ENCODE measurements at regions not wholly inside any gene's neighbourhood (a gene's known extent, or its start where the extent isn't known, plus 50 kb on each side); places are given as distances from the start of the nearest gene placed in this dataset.

DNA sequence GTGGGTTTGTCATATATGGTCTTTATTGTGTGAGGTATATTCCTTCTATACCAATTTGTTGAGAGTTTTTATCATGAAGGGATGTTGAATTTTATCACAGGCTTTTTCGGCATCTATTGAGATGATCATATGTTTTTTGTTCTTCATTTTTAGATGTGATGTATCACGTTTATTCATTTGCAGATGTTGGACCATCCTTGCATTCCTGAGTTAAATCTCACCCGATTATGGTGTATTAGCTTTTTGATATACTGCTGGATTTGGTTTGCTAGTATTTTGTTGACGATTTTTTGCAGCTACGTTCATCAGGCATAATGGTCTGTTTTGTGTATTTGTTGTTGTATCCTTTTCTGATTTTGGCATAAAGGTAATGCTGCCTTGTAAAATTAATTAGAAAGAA is 311.0 kb downstream of the PTEN start:
- DNase-seq, result no peak

DNA sequence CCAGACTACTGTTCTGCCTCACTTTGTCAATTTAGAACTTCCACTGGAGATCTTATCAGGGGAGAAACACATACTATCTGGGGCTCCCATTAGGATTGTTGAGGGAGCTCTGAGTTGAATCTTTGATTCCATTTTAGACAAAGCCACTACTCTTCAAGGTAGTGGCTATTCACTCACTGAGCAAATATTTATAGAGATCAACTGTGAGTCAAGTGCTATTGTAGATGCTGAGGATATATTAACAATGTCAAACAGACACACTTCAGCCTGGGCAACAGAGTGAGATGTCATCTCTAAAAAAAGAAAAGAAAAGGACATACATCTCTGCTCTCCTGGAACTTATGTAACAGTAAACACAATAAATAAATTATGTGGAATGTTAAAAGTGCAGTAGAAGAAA is 315.3 kb downstream of the PTEN start:
- no peak for DNase-seq

DNA sequence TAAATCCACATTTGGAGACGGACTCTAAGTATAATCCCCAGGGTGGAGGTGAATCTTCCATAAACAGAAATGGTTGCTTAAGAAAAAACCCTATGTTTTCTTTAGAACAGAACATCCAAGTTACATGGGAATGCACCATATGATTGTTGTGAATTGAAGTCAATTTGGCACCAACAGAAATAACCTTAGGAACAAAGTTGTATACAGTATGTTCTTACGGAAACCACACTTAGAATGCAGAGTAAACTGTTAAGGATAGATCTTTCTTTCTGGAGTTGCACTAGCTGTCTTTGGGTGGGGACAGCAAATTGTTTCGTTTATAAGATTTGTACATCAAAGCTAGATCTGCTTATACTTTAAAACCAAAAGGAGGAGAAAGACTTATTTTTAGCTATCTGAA is 316.4 kb downstream of the PTEN start:
- DNase-seq, result no peak

GRCh38 chr10:88181902-88182600 is 318.6 kb downstream of the PTEN start:
- no peak for DNase-seq

GRCh38 chr10:88182601-88182930 is 319.1 kb downstream of the PTEN start:
- DNase-seq, result no peak

- DNase-seq, result no peak
Measured at GRCh38 chr10:88184543-88185297, 321.3 kb downstream of the PTEN start.

DNA sequence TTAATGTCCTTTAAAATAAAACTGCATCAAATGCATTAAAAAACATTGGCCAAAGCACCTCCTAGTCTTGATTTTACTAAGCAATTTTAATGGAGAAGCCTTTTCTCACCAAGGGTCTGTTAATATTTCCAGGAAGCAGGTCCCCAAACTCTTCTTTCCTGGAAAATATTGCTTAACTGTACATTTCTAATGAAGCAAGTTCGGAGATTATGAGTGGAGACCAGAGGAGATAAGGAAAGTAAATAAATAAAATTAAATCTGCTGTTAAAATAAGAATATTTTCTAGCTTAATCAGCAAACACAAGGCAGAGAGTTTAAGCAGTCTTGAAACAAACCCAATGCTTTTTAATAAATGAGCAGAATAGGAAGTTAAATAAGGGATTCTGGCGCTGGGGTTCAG is 322.4 kb downstream of the PTEN start:
- DNase-seq, result no peak

DNA sequence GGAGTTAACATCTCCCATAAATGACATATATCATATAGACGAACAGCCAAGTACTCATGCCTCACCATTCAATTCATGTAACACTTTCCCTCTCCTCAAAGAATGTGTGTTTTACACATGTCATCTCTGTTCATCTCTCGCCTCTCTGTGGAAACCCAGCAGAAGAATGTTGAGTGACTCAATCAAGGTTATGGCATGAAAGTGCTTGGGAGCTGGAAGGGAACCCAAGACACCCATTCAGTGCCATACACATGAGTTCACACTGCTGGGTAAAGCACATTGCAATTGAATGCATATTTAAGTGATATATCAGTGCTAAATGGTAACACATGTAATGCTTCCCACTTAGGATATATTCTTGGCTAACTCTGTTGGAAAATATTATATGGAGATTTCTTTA is 322.9 kb downstream of the PTEN start:
- DNase-seq, result no peak

GRCh38 chr10:88187472-88187871 is 324.0 kb downstream of the PTEN start:
- no peak for DNase-seq

DNA sequence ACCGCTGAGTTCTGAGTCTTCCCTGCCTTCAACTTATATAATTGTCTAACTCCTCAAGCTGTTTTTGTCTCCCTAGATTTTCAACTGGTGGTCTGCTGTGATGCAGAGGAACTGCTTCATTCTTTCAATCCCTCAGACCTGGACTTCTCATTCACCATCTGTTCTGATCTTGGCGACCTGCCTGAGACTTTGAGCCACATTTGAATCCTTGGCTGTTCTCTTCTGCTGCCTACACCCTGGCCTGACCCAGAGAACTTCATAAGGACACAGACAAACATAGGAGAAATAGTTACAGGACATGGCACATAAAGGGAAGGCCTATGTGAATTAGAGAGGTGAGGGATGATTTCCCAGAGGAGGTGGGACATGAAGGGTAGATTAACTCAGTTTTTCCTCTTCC is 326.7 kb downstream of the PTEN start:
- DNase-seq, result no peak

DNA sequence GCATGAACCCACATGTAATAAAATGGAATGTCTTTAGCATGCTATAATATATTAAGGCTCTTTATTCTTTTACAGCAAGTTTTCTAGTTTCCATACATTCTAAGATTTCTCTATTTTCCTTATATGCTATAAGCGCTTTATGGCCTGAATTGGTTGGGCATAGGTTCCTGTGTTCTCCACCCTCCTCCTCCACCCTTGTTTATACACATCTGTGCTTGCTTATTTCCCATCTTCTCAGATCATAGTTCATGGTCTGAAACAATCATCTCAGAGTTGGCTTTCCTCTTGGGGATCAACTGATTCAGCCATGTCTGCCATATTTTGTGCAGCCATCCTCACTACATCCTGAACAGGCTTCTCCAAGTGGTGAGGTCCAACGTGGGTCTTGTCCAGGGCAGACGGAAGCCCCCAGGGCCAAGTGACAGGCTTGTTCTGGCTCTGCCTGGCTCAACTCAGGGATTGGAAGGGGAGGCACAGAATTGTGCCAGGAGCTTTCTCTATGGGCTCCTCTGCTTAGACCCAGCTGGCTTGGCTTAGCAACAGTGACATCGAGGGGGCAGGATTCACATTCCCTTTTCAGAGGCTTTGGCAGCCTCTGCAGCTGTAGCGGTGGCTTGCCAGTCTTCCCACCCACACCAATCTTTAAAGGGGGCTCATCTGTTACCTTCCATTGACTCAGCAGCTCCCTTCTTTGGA is 327.3 kb downstream of the PTEN start:
- DNase-seq, result no peak

DNA sequence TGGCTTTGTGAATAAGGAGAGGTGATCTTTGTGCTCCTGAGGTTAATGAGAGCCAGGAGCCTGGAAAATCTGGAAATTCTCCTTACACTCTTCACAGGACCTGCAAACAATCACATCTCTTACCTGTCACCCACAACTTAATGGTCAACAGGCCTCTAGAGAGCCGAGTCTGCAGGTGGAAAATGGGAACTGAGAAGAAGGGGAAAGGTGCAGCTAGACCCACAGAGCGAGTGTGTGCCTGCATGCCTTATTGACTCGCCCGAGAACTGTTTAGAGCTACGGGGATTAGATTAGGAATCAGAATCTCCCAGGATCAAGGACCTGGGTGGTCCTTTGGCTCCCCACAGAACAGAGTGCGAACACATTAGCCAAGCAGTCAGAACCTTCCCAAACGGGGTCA is 329.6 kb downstream of the PTEN start:
- no peak for DNase-seq

DNA sequence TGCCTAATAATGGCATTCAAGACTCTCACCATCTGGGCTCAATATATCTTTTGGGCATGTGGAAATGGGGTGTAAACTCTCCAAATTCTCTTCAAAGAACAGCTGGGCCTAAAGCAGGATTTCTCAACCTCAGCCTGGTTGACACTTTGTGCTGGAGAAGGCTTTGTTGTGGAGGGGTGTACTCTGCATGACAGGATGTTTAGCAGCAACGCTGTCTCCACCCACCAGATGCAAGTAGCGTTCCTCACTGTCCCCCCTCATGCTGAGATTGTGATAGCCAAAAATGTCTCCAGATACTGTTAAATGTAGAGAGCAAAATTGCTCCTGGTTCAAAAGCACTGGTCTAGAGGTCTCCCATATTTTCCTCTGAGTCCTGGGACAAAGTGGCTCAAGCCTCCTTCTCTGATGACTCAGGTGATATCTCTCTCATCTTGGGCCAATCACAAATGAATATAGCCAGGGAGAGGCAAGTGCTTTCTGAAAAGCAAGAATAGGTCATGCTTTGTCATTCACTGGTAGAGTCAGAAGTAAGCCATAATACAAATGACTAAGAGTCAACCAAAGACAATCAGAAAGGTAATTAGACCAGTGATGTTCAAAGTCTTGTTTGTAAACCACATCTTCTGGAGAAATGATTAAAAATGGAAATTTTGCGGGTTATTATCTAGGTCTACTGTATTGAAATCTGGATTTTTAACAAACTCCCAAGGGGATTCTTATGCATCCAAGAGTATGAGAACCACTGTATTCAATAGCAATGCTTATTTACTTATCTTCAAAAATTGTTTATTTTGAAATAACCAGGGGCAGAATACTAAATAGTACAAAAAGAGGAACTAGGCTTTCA is 330.8 kb downstream of the PTEN start:
- peak; percentile 62 for DNase-seq

DNA sequence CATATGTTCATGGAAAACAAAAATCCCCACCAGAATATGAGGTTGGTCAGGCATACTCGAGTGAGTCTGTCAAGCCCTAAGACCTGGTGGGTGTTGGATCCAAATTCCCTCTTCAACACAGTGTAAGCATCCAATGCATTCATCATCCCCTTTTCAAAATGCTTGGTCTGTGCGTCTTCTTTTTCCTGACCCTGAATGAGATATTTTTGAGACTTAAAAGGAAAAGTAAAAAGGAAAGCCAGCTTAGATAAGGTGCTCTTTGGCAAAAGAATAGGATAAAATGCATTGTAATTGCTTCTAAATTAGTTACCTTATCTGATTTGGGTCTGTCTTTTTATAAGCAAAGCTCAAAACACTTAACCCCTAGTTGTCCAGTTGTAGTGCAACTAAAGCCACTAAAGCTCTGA is 331.5 kb downstream of the PTEN start:
- no peak for DNase-seq

- DNase-seq, result no peak
Measured at GRCh38 chr10:88195841-88196240, 332.4 kb downstream of the PTEN start.

DNA sequence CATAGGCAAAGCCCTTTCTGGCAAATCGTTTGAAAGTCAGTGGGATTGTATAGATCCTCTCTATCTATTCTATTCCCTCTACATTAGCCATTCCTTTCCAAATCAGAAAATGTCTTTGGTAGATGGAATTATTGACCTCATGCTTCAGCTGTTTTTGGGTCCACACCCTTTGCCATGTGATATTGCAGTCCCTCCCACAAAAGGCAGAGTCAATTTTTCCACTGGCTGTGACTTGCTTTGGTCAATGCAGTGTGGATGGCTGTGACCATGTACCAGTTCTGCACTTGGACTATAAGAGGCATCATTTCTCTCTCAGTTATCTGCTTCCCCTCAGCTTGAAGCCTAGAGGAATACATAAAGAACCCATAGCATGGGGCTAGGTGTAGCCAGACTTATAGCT is 332.9 kb downstream of the PTEN start:
- no peak for DNase-seq

- no peak for DNase-seq
Measured at GRCh38 chr10:88198023-88198422, 334.6 kb downstream of the PTEN start.

DNA sequence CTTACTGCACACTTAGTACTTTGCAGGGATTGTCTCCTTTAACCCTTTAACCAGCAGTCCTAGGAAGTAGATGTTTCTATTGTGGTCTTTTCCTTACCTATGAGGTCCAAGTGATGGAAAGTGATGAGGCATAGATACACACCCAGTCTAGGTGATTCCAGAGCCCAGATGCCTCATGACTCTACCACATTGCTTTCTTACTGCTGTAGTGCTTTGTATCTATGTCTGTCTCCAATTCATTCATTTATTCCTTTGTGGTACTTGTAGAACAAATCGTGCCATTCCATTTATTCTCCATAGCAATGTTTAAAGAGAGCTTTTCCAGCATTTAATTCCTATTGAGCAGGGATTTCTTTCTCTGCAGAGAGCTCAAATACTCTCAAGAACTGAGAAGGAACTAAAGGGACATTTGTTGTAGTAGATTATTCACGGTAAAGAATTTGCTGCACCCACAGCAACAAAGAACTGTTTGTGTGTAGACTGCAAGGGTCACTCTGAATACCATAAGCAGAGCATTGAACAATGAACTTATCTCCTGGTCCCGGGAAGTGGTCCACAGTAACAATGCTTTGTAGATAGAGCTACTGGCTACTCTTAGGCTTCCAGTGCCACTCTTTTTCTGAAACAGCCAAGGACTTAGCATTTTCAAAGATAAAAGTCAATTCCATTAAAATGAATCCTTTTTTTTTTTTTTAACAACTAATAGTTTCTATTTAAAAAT is 337.0 kb downstream of the PTEN start:
- no peak for DNase-seq

GRCh38 chr10:88205842-88206446 is 342.5 kb downstream of the PTEN start:
- DNase-seq, result no peak

- no peak for DNase-seq
Measured at GRCh38 chr10:88207121-88207546, 343.7 kb downstream of the PTEN start.

GRCh38 chr10:88209231-88209630 is 345.8 kb downstream of the PTEN start:
- no peak for DNase-seq
